Caco-2 (cell line): ENCODE measurements at regions not wholly inside any gene's neighbourhood (a gene's known extent, or its start where the extent isn't known, plus 50 kb on each side); places are given as distances from the start of the nearest gene placed in this dataset.
"Not testable (repeated sequence)": the region's sequence is repeated elsewhere in the genome, so short reads cannot be mapped to it uniquely, and the experiment has no call there.

Experiments
- BruUV-seq: library from RNA; stranded (reverse); fragments of 400-500 nt; replicated peaks from 2 replicates; lab custom pipeline; 2021; lab: Mats Ljungman, UMichigan
- CTCF ChIA-PET: fragments of 300-600 bp; sonication (Branson Sonifier 250); formaldehyde crosslinking; loops from one replicate; lab custom pipeline; 2022; ENCODE audit warnings: antibody characterized with exemption; lab: Charles Lee
- POLR2A ChIA-PET: fragments of 300-600 bp; sonication (Branson Sonifier 250); formaldehyde crosslinking; loops from one replicate; lab custom pipeline; 2022; ENCODE audit warnings: antibody characterized with exemption; lab: Charles Lee
- DNase-seq, 2 experiments: peaks; one replicate each; pipeline versions ENCODE4 v3.0.0 to v3.0.0-alpha.2; 2020 to 2022
- H3K27me3 ChIP-seq: replicated peaks from 2 replicates; pipeline ENCODE4 v1.6.0; 2011; ENCODE audit warnings: low read length; ENCODE audit not compliant: control insufficient read depth, insufficient read depth
- H3K36me3 ChIP-seq: 2 replicates; pipeline ENCODE4 v1.5.1; 2011; ENCODE audit warnings: low read length; ENCODE audit not compliant: control insufficient read depth, insufficient read depth
- H3K4me1 ChIP-seq: fragments of 250-450 bp; sonication (Bioruptor Pico); 2 replicates; pipeline ENCODE4 v1.5.1; 2020; ENCODE audit warnings: mild to moderate bottlenecking
- H3K4me3 ChIP-seq: 2 replicates; pipeline ENCODE4 v1.5.1; 2011; ENCODE audit warnings: low read depth, mild to moderate bottlenecking, control low read depth, low read length
- H3K9me3 ChIP-seq: fragments of 250-450 bp; sonication (Bioruptor Pico); 2 replicates; pipeline ENCODE4 v1.5.1; 2020; ENCODE audit warnings: mild to moderate bottlenecking, moderate library complexity
- H3K27ac Mint-ChIP-seq: one replicate; pipeline ENCODE4 v1.8.0; 2022; ENCODE audit warnings: mixed read lengths; ENCODE audit not compliant: unreplicated experiment
- H3K27me3 Mint-ChIP-seq: one replicate; pipeline ENCODE4 v1.8.0; 2022; ENCODE audit warnings: mixed read lengths; ENCODE audit not compliant: insufficient read depth, unreplicated experiment
- H3K36me3 Mint-ChIP-seq: one replicate; pipeline ENCODE4 v1.8.0; 2022; ENCODE audit warnings: mild to moderate bottlenecking, mixed read lengths; ENCODE audit not compliant: insufficient read depth, unreplicated experiment
- H3K4me1 Mint-ChIP-seq: one replicate; pipeline ENCODE4 v1.8.0; 2022; ENCODE audit warnings: low read depth, mixed read lengths; ENCODE audit not compliant: unreplicated experiment
- H3K4me3 Mint-ChIP-seq: one replicate; pipeline ENCODE4 v1.8.0; 2022; ENCODE audit warnings: mild to moderate bottlenecking, moderate library complexity, mixed read lengths; ENCODE audit not compliant: unreplicated experiment
- H3K9me3 Mint-ChIP-seq: one replicate; pipeline ENCODE4 v1.8.0; 2022; ENCODE audit warnings: mixed read lengths; ENCODE audit not compliant: unreplicated experiment
- intact Hi-C: fragments of 100-400 bp; cut with micrococcal nuclease; formaldehyde crosslinking; loops from one replicate; pipeline ENCODE4 v1.10.0; 2022; ENCODE audit not compliant: unreplicated experiment
- TF ChIP-seq, protein P1 (sequence below), 2 experiments: fragments of 200-600 bp in 1 of 2; IDR thresholded peaks; 1 replicate in 1 of 2; 2 replicates in 1 of 2; pipeline versions ENCODE4 v1.5.1 to v1.8.0; 2011 to 2022; ENCODE audit warnings: antibody characterized with exemption in 1 of 2, control low read depth in 1 of 2, inconsistent platforms in 1 of 2, low read depth in 1 of 2, low read length in 1 of 2, mild to moderate bottlenecking in 1 of 2, moderate library complexity in 1 of 2; ENCODE audit not compliant: insufficient read depth in 1 of 2, severe bottlenecking in 1 of 2, unreplicated experiment in 1 of 2

GRCh38 chr1:213345621-213346020 lies 294.6 kb downstream of the RPS6KC1 start:
- no peaks in the 10 kb centered on the region for H3K27me3 ChIP-seq
- H3K4me3 ChIP-seq: no peak overlapping the region
- no peaks in the 10 kb centered on the region for H3K4me1 ChIP-seq
- TF ChIP-seq, protein P1, sequence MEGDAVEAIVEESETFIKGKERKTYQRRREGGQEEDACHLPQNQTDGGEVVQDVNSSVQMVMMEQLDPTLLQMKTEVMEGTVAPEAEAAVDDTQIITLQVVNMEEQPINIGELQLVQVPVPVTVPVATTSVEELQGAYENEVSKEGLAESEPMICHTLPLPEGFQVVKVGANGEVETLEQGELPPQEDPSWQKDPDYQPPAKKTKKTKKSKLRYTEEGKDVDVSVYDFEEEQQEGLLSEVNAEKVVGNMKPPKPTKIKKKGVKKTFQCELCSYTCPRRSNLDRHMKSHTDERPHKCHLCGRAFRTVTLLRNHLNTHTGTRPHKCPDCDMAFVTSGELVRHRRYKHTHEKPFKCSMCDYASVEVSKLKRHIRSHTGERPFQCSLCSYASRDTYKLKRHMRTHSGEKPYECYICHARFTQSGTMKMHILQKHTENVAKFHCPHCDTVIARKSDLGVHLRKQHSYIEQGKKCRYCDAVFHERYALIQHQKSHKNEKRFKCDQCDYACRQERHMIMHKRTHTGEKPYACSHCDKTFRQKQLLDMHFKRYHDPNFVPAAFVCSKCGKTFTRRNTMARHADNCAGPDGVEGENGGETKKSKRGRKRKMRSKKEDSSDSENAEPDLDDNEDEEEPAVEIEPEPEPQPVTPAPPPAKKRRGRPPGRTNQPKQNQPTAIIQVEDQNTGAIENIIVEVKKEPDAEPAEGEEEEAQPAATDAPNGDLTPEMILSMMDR (IDR thresholded peaks at IDR 0.05; ENCODE audit: insufficient read depth in 1 of 2, low read depth in 1 of 2, low read length in 1 of 2, severe bottlenecking in 1 of 2, unreplicated experiment in 1 of 2): no peak
- H3K9me3 ChIP-seq: peaks cover 4% of the 10 kb centered on the region; the same call in 1 of the 2 replicates
- BruUV-seq: no TSS peak
- H3K4me1 Mint-ChIP-seq: no peaks in the 10 kb centered on the region
- no peaks in the 10 kb centered on the region for H3K36me3 Mint-ChIP-seq
- DNase-seq: no peak
- POLR2A ChIA-PET: no interaction called here
- intact Hi-C loops: no loop called here
- H3K4me3 Mint-ChIP-seq: no peak overlapping the region
- H3K36me3 ChIP-seq: no peaks in the 10 kb centered on the region
- H3K27ac Mint-ChIP-seq: no peak overlapping the region
- peaks cover 18% of the 10 kb centered on the region for H3K9me3 Mint-ChIP-seq
- no peaks in the 10 kb centered on the region for H3K27me3 Mint-ChIP-seq
- CTCF ChIA-PET: no interaction called here

GRCh38 chr1:213357403-213357802 lies 306.4 kb downstream of the RPS6KC1 start:
- H3K4me3 ChIP-seq: no peak overlapping the region
- no peaks in the 10 kb centered on the region for H3K4me1 Mint-ChIP-seq
- ChIA-PET POLR2A (no interaction called here), CTCF (no interaction called here)
- no peaks in the 10 kb centered on the region for H3K36me3 Mint-ChIP-seq
- TF ChIP-seq, protein P1 (IDR thresholded peaks at IDR 0.05; ENCODE audit: insufficient read depth in 1 of 2, low read depth in 1 of 2, low read length in 1 of 2, severe bottlenecking in 1 of 2, unreplicated experiment in 1 of 2): no peak
- H3K9me3 ChIP-seq: no peaks in the 10 kb centered on the region
- H3K36me3 ChIP-seq: no peaks in the 10 kb centered on the region
- BruUV-seq: no TSS peak
- H3K4me1 ChIP-seq: no peaks in the 10 kb centered on the region
- H3K4me3 Mint-ChIP-seq: no peak overlapping the region
- H3K9me3 Mint-ChIP-seq: peaks cover 9% of the 10 kb centered on the region
- H3K27ac Mint-ChIP-seq: no peak overlapping the region
- intact Hi-C loops: no loop called here
- DNase-seq: no peak
- no peaks in the 10 kb centered on the region for H3K27me3 ChIP-seq
- H3K27me3 Mint-ChIP-seq: no peaks in the 10 kb centered on the region

- intact Hi-C loops, BruUV-seq, H3K9me3 ChIP-seq, DNase-seq, H3K4me1 Mint-ChIP-seq, H3K27me3 Mint-ChIP-seq, H3K4me3 Mint-ChIP-seq, H3K4me3 ChIP-seq, H3K27me3 ChIP-seq, H3K36me3 ChIP-seq, H3K27ac Mint-ChIP-seq, H3K36me3 Mint-ChIP-seq, CTCF ChIA-PET, H3K4me1 ChIP-seq, POLR2A ChIA-PET: not testable (repeated sequence)
- peaks cover 19% of the 10 kb centered on the region for H3K9me3 Mint-ChIP-seq
These were observed 307.3 kb downstream of the RPS6KC1 start for GRCh38 chr1:213358368-213358767.

DNA sequence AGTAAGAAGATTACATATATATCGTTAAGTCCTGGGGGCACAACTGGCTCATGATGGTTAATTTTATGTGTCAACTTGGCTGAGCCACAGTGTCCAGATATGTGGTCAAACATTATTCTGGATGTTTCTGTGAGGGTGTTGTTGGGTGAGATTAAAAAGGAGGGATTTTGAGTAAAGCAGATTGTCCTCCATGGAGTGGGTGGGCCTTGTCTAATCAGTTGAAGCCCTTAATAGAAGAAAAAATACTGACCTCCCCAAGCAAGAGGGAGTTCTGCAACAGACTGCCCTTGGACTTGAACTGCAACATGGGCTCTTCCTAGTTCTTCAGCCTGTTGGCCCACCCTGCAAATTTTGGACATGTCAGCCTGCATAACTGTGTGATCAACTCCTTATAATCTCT lies 311.6 kb downstream of the RPS6KC1 start:
- no TSS peak for BruUV-seq
- H3K4me1 Mint-ChIP-seq: no peaks in the 10 kb centered on the region
- no peaks in the 10 kb centered on the region for H3K4me1 ChIP-seq

More for the DNA sequence above, 311.6 kb downstream of the RPS6KC1 start:
- CTCF ChIA-PET: no interaction called here
- Histone ChIP-seq H3K36me3 (no peaks in the 10 kb centered on the region), H3K27me3 (no peaks in the 10 kb centered on the region), H3K4me3 (no peak overlapping the region), H3K9me3 (no peaks in the 10 kb centered on the region)
- DNase-seq: no peak
- POLR2A ChIA-PET: no interaction called here
- no peaks in the 10 kb centered on the region for H3K27me3 Mint-ChIP-seq
- no peak overlapping the region for H3K27ac Mint-ChIP-seq
- TF ChIP-seq, protein P1 (IDR thresholded peaks at IDR 0.05; ENCODE audit: insufficient read depth in 1 of 2, low read depth in 1 of 2, low read length in 1 of 2, severe bottlenecking in 1 of 2, unreplicated experiment in 1 of 2): no peak
- no peaks in the 10 kb centered on the region for H3K36me3 Mint-ChIP-seq
- intact Hi-C loops: no loop called here
- H3K4me3 Mint-ChIP-seq: no peak overlapping the region
- peaks cover 32% of the 10 kb centered on the region for H3K9me3 Mint-ChIP-seq
